Subcutaneous abdominal adipose tissue (tissue), 5 donors: ENCODE measurements at regions not wholly inside any gene's neighbourhood (a gene's known extent, or its start where the extent isn't known, plus 50 kb on each side); places are given as distances from the start of the nearest gene placed in this dataset.

Source experiments
- H3K27ac ChIP-seq: one replicate; pipeline ENCODE4 v1.7.0; 2013; ENCODE audit warnings: low read depth, mild to moderate bottlenecking, inconsistent platforms, low read length, moderate library complexity
- H3K27me3 ChIP-seq, 5 donors: one replicate each; pipeline ENCODE4 v1.7.0; 2013; ENCODE audit warnings: low read length in 5 of 5, inconsistent platforms in 1 of 5; ENCODE audit not compliant: control insufficient read depth in 5 of 5, insufficient read depth in 4 of 5
- H3K36me3 ChIP-seq, 5 donors: one replicate each; pipeline ENCODE4 v1.7.0; 2013; ENCODE audit warnings: low read length in 5 of 5; ENCODE audit not compliant: control insufficient read depth in 5 of 5, insufficient read depth in 5 of 5
- H3K4me1 ChIP-seq, 5 donors: one replicate each; pipeline ENCODE4 v1.7.0; 2013; ENCODE audit warnings: low read length in 5 of 5, mild to moderate bottlenecking in 3 of 5, moderate library complexity in 1 of 5; ENCODE audit not compliant: control insufficient read depth in 5 of 5, insufficient read depth in 5 of 5
- H3K4me3 ChIP-seq, 5 donors: one replicate each; pipeline ENCODE4 v1.7.0; 2013; ENCODE audit warnings: low read length in 5 of 5, low read depth in 1 of 5
- H3K9ac ChIP-seq, 5 donors: one replicate each; pipeline ENCODE4 v1.7.0; 2013; ENCODE audit warnings: low read length in 5 of 5, mild to moderate bottlenecking in 4 of 5, moderate library complexity in 3 of 5
- H3K9me3 ChIP-seq, 5 donors: one replicate each; pipeline ENCODE4 v1.7.0; 2013; ENCODE audit warnings: low read length in 5 of 5; ENCODE audit not compliant: control insufficient read depth in 5 of 5
- donor health status: healthy.
- donor health status: healthy.
- donor health status: healthy.
- donor health status: healthy.
- donor health status: healthy.

DNA sequence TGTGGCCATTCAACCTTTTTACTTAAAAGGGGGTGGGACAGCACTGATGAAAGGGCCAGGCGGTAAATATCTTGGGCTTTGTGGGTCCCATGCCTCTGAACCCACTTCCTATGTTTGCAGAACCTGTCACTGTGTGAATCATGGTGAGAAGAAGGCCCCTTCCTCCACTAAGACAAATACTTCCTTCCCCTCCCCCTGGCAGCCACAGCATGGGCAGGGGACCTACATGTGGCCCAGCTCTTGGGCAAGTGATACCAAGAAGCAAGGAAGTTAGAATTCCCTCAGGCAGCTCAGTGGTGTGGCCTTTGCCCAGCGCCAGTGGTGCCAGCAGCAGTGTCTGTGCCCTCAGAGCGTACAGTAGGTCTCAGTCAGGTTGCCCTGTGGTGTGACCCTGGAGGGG, 168.6 kb downstream of the TRIM33 start:
- Histone ChIP-seq H3K36me3 (no peaks in the 10 kb centered on the region), H3K27me3 (peaks cover 0 to 3% (median 0%) of the 10 kb centered on the region in 5 donors), H3K9me3 (no peaks in the 10 kb centered on the region), H3K4me3 (no peak overlapping the region), H3K4me1 (peaks cover 0 to 14% (median 12%) of the 10 kb centered on the region in 5 donors), H3K27ac (no peak overlapping the region), H3K9ac (no peak overlapping the region)

DNA sequence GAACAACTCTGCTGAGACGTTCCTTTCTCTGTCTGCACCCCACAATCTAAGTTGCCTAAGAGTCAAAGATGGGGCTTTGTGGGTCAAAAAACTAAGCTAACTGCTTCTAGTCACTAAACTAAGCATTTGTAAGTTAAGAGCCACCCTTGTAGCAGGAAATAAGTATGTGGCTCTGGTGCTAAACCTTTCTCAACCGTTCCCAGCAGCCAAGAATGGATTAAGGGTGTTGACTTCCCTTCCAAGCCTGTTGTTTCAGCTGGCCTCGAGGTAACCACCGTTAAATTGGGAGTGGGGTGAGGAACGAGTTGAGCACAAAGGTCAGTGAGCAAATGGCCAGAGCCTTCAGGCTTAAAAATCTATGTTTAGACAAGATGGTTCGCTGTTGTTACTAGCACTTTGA, 169.1 kb downstream of the TRIM33 start:
- no peaks in the 10 kb centered on the region for H3K36me3 ChIP-seq
- H3K9ac ChIP-seq = no peak overlapping the region
- peaks cover 0 to 12% (median 11%) of the 10 kb centered on the region in 5 donors for H3K4me1 ChIP-seq
- no peak overlapping the region for H3K27ac ChIP-seq
- H3K9me3 ChIP-seq = no peaks in the 10 kb centered on the region
- H3K4me3 ChIP-seq = no peak overlapping the region
- no peaks in the 10 kb centered on the region for H3K27me3 ChIP-seq

DNA sequence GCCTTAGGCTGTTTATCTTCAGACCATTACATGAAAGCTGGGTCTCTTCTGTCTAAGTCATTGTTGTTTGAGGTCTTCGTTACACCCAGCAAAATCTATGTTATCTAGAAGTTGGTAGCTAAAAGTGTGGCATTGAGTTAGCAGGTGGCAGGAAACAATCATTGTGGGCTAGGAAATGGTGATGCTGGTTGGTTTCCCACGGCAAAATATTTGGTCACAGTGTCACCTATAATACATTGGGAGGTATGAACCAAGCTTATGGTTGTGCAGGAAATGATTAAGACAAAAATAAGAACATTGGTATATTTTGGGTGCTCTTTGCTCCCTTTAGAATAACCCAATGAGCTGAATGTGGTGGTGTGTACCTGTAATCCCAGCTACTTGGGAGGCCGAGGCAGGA, 169.7 kb downstream of the TRIM33 start:
- Histone ChIP-seq H3K27ac (no peak overlapping the region), H3K9ac (no peak overlapping the region), H3K9me3 (no peaks in the 10 kb centered on the region), H3K36me3 (no peaks in the 10 kb centered on the region), H3K4me1 (peaks cover 0 to 8% (median 8%) of the 10 kb centered on the region in 5 donors), H3K27me3 (peaks cover 0 to 2% (median 0%) of the 10 kb centered on the region in 5 donors), H3K4me3 (no peak overlapping the region)

DNA sequence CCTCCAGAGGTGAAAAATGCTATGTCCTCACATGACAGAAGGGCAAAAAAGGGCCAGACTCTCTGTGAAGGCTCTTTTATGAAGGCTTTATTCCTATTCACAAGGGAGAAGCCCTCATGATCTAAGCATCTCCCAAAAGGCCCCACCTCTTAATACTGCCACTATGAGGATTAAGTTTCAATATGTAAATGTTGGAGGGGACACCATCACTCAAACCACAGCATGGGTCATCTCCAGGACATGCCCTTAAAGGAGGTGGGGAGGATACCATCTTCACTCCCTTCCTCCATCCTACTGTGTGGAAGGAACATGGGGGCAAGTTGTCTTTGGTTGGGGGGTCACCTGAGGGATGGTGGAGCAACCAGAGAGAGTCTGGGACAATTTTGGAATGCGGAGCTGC, 170.1 kb downstream of the TRIM33 start:
- H3K9me3 ChIP-seq = no peaks in the 10 kb centered on the region
- no peaks in the 10 kb centered on the region for H3K36me3 ChIP-seq
- no peak overlapping the region for H3K27ac ChIP-seq
- H3K4me1 ChIP-seq = peaks cover 0 to 5% (median 4%) of the 10 kb centered on the region in 5 donors
- no peak overlapping the region for H3K9ac ChIP-seq
- H3K27me3 ChIP-seq = peaks cover 0 to 3% (median 0%) of the 10 kb centered on the region in 5 donors
- H3K4me3 ChIP-seq = no peak overlapping the region

DNA sequence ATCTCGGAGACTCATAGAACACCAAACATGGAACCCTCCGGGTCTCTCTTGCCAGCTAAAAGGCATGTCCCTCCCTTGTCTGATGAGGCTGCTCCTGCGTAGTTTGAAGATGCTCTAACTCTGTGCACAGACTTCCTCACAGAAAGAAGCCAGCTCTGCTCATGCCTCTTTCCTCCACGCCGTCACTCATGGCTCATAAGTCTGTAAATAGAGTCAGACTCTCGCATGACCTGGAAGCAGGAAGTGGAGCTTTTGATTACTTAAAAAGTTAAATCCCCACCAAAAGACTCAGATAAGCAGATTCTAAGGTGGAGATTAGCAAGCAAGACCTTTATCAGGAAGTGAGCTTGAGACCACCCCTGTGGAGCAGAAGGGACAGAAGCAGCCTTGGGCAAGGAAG, 171.6 kb downstream of the TRIM33 start:
- H3K4me1 ChIP-seq = no peaks in the 10 kb centered on the region
- no peaks in the 10 kb centered on the region for H3K36me3 ChIP-seq
- peaks cover 0 to 3% (median 0%) of the 10 kb centered on the region in 5 donors for H3K27me3 ChIP-seq
- H3K27ac ChIP-seq = no peak overlapping the region
- no peak overlapping the region for H3K4me3 ChIP-seq
- no peak overlapping the region for H3K9ac ChIP-seq
- no peaks in the 10 kb centered on the region for H3K9me3 ChIP-seq

DNA sequence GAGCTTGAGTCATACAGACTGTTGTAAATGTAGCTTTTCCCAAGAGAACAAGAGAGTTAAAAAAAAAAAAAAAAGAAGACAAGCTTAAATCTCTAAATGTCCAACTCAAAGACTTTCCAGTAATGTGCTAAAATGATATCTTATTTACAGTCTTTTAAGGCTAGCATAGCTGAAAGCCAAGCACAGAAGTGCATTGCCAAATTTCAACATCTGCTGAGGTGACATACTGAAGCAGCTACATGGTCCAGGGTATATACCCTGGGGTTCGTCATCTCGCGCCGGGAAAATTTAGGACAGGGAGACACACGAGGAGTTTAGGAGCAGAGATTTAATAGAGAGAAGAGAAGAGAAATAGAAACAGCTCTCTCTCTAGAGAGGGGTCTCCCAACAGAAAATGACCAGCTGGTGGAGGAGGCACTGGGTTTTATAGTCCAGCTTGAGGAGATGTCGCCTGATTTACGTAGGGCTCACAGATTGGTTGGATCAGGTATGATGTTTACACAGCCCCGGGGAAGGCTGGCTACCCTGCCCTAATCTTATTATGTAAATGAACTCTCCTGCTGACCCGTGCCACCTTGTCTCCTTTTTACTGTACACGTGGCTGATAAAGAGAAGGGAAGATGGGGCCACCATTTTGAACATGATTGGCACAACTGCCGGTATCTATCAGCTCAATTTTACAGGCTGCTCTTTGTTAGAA, 172.7 kb downstream of the TRIM33 start:
- H3K9ac ChIP-seq = no peak overlapping the region
- no peaks in the 10 kb centered on the region for H3K9me3 ChIP-seq
- H3K27ac ChIP-seq = no peak overlapping the region

DNA sequence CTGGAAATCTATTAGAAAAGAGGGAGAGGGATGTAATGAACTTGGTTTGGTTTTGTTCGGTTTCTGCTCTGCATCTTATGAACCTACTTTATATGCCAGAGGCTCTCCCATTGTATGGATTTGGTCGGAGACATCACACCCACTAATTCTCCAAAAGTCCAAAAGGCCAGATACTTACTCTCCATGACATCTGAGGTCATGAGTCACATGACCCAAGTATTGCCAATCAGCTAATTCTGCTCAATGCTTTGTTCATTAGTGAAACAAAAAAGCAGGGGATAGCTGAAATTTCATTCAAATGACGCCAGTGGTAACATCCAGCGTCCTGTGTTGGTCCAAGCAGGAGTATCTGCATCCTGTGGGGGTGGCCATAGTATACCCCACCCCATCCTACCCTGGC, 173.6 kb downstream of the TRIM33 start:
- no peak overlapping the region for H3K4me3 ChIP-seq
- H3K36me3 ChIP-seq = no peaks in the 10 kb centered on the region
- no peak overlapping the region for H3K27ac ChIP-seq
- no peaks in the 10 kb centered on the region for H3K4me1 ChIP-seq
- no peak overlapping the region for H3K9ac ChIP-seq
- peaks cover 0 to 3% (median 0%) of the 10 kb centered on the region in 5 donors for H3K27me3 ChIP-seq
- H3K9me3 ChIP-seq = no peaks in the 10 kb centered on the region

More for the DNA sequence above, 172.7 kb downstream of the TRIM33 start:
- no peaks in the 10 kb centered on the region for H3K4me1 ChIP-seq
- no peaks in the 10 kb centered on the region for H3K36me3 ChIP-seq
- no peak overlapping the region for H3K4me3 ChIP-seq
- H3K27me3 ChIP-seq = peaks cover 0 to 3% (median 0%) of the 10 kb centered on the region in 5 donors

DNA sequence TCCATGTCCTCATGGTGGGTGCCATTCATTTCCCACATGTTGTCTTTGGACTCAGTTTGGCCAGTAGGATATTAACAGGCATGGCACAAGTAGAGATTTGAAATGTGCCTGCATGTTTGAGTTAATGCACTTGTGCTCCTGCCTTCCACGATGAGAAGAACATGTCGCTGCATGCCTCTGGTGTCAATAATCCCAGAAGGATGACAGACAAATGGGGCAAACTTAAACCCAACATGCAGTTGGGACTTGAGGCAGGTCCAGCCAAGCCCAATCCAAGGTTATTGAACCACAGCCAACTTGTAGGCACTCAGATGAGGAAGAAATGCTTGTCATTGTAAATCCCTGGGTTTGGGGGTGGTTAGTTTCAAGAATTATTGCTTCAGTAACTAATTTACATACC, 174.6 kb downstream of the TRIM33 start:
- peaks cover 0 to 3% (median 0%) of the 10 kb centered on the region in 5 donors for H3K27me3 ChIP-seq
- no peak overlapping the region for H3K4me3 ChIP-seq
- no peaks in the 10 kb centered on the region for H3K36me3 ChIP-seq
- no peak overlapping the region for H3K27ac ChIP-seq
- H3K4me1 ChIP-seq = no peaks in the 10 kb centered on the region
- H3K9me3 ChIP-seq = no peaks in the 10 kb centered on the region
- H3K9ac ChIP-seq = no peak overlapping the region

DNA sequence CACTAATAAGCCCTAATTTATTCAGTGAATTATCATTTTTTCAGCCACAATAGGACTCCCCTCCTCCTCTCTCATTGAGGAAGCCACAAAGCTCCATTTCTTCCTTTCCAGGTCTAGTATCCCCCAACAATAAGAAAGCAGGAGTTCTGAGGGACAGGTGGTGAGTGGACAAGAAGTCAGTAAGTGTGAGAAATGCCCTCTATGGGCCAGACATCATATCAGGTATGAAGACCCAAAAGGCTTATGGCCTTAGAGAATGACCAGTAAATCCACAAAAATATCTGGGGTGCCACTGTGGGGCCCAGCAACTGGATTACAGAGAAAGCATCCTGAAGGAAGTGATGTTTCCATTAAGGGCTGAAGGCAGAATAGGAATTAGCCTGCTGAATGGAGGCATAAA, 175.7 kb downstream of the TRIM33 start:
- Histone ChIP-seq H3K9me3 (no peaks in the 10 kb centered on the region), H3K9ac (no peak overlapping the region), H3K27me3 (peaks cover 0 to 6% (median 2%) of the 10 kb centered on the region in 5 donors), H3K4me3 (no peak overlapping the region), H3K4me1 (no peaks in the 10 kb centered on the region), H3K36me3 (no peaks in the 10 kb centered on the region), H3K27ac (no peak overlapping the region)

DNA sequence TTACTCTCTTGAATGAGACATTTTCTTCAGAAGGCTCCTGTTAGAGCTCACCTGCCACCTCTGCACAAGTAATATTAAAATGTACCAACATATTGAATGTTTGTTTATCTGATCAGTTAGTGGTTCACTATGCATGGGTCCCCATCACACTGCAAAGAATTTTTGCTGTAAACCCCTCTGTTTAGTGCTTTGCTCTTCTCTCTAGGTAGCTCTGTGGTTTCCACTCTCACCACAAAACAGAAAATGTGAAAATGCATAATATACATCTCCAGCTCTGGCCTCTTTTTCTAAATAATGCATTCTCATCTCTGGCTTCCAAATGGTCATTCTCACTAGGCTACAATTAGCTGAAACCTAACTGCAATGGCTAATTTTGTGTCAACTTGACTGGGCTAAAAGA, 176.7 kb downstream of the TRIM33 start:
- H3K27ac ChIP-seq = no peak overlapping the region

More for the DNA sequence above, 176.7 kb downstream of the TRIM33 start:
- Histone ChIP-seq H3K4me1 (no peaks in the 10 kb centered on the region), H3K4me3 (no peak overlapping the region), H3K27me3 (peaks cover 0 to 6% (median 3%) of the 10 kb centered on the region in 5 donors), H3K36me3 (no peaks in the 10 kb centered on the region), H3K9me3 (no peaks in the 10 kb centered on the region), H3K9ac (no peak overlapping the region)
